ENCODE measurements at regions not wholly inside any gene's neighbourhood (a gene's known extent, or its start where the extent isn't known, plus 50 kb on each side); places are given as distances from the start of the nearest gene placed in this dataset.

DNA sequence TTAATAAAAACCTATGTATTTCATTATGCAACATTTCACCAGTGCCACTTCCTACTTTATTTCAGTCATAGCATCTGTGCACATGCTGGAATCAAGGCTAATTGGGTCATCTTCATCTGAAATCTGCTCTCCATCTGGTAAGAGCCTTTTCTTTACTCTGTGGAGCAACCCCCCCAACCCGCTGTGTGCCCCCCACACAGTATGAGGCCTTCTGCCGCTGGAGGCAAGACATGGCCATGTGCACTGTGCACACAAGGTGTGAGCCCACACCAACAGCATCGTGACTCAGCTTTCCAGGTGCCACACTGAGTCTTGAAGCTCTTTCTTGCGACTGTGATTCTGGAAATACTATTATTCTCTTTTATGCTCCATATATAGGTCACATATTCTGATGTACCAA is 471.0 kb downstream of the TBC1D4 start:
- Histone ChIP-seq H3K27ac (ENCODE audit: low read depth, low read length, severe bottlenecking) (no peak overlapping the region), H3K4me3 (ENCODE audit: extremely low read depth, insufficient read depth, low read length, poor library complexity, severe bottlenecking) (no peak overlapping the region), H3K4me1 (ENCODE audit: control insufficient read depth, insufficient read depth, low read length, poor library complexity, severe bottlenecking) (no peaks in the 10 kb centered on the region), H3K36me3 (ENCODE audit: control insufficient read depth, insufficient read depth, low read length) (no peaks in the 10 kb centered on the region), H3K9me3 (ENCODE audit: control insufficient read depth, low read length) (no peaks in the 10 kb centered on the region)
- WGBS, 2 experiments (ENCODE audit: insufficient coverage in 2 of 2): 88 to 100% methylated on average over 2 to 3 of the region's 4 CpGs

DNA sequence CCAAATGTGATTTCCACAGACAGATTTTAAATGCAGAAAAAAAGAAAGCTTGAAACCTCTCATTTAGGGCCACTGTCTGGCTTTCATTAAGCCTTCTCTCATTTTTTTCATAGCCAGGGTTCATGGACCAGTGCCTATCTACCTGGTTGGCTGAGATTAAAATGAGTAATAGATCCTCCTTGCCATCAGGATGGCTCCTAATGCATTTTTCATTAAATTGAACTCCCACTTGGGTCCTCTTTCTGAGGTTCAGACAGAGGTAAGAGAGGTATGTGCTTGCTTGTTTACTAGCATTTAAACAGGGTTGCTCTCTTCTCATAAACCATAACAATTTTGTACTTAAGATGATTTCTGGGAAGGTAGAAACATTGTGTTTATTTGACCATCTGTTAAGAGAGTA is 473.0 kb downstream of the TBC1D4 start:
- H3K36me3 ChIP-seq (ENCODE audit: control insufficient read depth, insufficient read depth, low read length): no peaks in the 10 kb centered on the region
- no peaks in the 10 kb centered on the region for H3K9me3 ChIP-seq (ENCODE audit: control insufficient read depth, low read length)
- no peak overlapping the region for H3K4me3 ChIP-seq (ENCODE audit: extremely low read depth, insufficient read depth, low read length, poor library complexity, severe bottlenecking)
- no peaks in the 10 kb centered on the region for H3K4me1 ChIP-seq (ENCODE audit: control insufficient read depth, insufficient read depth, low read length, poor library complexity, severe bottlenecking)
- no peak overlapping the region for H3K27ac ChIP-seq (ENCODE audit: low read depth, low read length, severe bottlenecking)

DNA sequence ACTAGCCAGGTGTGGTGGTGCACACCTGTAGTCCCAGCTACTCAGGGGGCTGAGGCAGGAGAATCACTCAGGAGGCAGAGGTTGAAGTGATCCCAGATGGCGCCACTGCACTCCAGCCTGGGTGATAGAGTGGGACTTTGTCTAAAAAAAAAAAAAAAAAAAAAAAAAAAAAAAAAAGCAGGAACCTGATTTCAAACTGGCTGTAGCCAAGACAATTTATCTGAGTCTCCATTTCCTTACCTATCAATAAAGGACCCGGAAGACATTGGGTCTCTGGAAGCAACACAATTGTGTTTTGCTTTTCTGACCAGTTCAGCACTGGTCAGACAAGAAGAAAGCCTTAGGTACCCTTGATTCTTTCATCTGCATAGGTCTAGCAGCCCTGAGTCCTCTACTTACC is 491.0 kb downstream of the TBC1D4 start:
- Histone ChIP-seq H3K4me3 (ENCODE audit: extremely low read depth, insufficient read depth, low read length, poor library complexity, severe bottlenecking) (no peak overlapping the region), H3K9me3 (ENCODE audit: control insufficient read depth, low read length) (no peaks in the 10 kb centered on the region), H3K27ac (ENCODE audit: low read depth, low read length, severe bottlenecking) (no peak overlapping the region), H3K4me1 (ENCODE audit: control insufficient read depth, insufficient read depth, low read length, poor library complexity, severe bottlenecking) (no peaks in the 10 kb centered on the region), H3K36me3 (ENCODE audit: control insufficient read depth, insufficient read depth, low read length) (no peaks in the 10 kb centered on the region)
- 100% methylated on average over 1 of the region's 2 CpGs; no CpG with 5 or more reads in 1 of the 2 experiments for WGBS, 2 experiments (ENCODE audit: insufficient coverage in 2 of 2)

DNA sequence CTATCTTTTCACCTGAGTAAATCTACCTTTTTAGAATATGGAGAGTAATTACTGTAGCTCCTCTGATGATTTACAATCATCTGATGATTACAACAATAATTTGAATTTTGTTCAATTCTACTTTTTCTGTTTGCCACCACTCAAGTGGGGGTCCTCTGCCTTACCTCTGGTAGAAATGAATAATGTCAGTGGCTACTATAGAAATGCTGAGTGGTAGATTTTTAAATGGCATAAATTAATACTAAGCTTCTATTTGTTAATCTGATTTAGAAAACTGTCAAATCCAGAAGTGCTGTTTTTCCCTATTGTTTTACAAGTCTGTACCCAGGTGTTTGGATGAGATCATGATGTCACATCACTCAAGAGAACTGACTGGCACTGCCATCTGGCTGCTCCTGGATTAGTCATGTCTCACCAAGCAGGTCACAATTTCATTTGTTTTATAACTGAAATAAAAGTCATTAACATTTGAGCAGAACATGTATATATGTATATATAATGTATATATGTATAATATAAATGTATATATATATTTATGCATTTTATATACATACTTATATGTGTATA is 494.8 kb downstream of the TBC1D4 start:
- Histone ChIP-seq H3K4me1 (ENCODE audit: control insufficient read depth, insufficient read depth, low read length, poor library complexity, severe bottlenecking) (no peaks in the 10 kb centered on the region), H3K9me3 (ENCODE audit: control insufficient read depth, low read length) (no peaks in the 10 kb centered on the region), H3K27ac (ENCODE audit: low read depth, low read length, severe bottlenecking) (no peak overlapping the region), H3K36me3 (ENCODE audit: control insufficient read depth, insufficient read depth, low read length) (no peaks in the 10 kb centered on the region), H3K4me3 (ENCODE audit: extremely low read depth, insufficient read depth, low read length, poor library complexity, severe bottlenecking) (no peak overlapping the region)

DNA sequence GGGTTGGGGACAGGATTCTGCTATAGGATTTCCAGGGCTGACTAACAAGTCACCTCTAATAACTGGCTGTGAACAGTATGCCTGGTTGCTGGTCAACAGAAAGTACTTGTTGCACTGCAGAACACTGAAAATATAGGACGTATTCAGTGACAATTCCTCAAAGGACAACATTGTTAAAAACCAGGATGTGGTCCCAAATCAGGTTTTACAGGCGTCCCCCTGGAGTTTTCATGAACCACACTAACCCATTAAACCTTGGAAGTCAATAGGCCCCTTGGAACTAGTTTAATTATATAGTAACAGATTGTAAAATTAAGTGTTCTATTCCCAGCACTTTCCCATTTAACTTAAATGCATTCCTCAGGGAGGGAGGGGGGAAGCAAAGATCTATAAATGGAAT is 495.4 kb downstream of the TBC1D4 start:
- Histone ChIP-seq H3K4me3 (ENCODE audit: extremely low read depth, insufficient read depth, low read length, poor library complexity, severe bottlenecking) (no peak overlapping the region), H3K27ac (ENCODE audit: low read depth, low read length, severe bottlenecking) (no peak overlapping the region), H3K36me3 (ENCODE audit: control insufficient read depth, insufficient read depth, low read length) (no peaks in the 10 kb centered on the region), H3K4me1 (ENCODE audit: control insufficient read depth, insufficient read depth, low read length, poor library complexity, severe bottlenecking) (no peaks in the 10 kb centered on the region), H3K9me3 (ENCODE audit: control insufficient read depth, low read length) (no peaks in the 10 kb centered on the region)
- 86 to 100% methylated on average over 1 of the region's 2 CpGs for WGBS, 2 experiments (ENCODE audit: insufficient coverage in 2 of 2)

DNA sequence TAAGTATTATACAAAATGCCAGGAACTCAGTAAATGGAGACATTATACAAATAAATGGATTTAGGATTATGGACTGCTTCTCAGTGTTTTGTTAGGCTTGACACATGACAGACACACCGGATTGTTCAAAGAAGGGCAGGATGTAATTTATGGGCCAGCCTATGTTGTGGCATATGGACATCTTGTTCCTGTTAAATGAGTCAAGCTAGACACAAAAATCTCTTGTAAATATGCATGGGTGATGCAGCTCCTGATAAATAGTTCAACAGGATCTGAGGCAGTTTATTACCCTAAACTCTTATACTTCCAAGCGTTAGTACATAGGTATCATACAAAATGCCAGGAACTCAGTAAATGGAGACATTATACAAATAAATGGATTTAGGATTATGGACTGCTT is 502.3 kb downstream of the TBC1D4 start:
- Histone ChIP-seq H3K9me3 (ENCODE audit: control insufficient read depth, low read length) (no peaks in the 10 kb centered on the region), H3K36me3 (ENCODE audit: control insufficient read depth, insufficient read depth, low read length) (no peaks in the 10 kb centered on the region), H3K27ac (ENCODE audit: low read depth, low read length, severe bottlenecking) (no peak overlapping the region), H3K4me3 (ENCODE audit: extremely low read depth, insufficient read depth, low read length, poor library complexity, severe bottlenecking) (no peak overlapping the region), H3K4me1 (ENCODE audit: control insufficient read depth, insufficient read depth, low read length, poor library complexity, severe bottlenecking) (no peaks in the 10 kb centered on the region)
- 88% methylated on average over 1 of the region's 2 CpGs; no CpG with 5 or more reads in 1 of the 2 experiments for WGBS, 2 experiments (ENCODE audit: insufficient coverage in 2 of 2)

DNA sequence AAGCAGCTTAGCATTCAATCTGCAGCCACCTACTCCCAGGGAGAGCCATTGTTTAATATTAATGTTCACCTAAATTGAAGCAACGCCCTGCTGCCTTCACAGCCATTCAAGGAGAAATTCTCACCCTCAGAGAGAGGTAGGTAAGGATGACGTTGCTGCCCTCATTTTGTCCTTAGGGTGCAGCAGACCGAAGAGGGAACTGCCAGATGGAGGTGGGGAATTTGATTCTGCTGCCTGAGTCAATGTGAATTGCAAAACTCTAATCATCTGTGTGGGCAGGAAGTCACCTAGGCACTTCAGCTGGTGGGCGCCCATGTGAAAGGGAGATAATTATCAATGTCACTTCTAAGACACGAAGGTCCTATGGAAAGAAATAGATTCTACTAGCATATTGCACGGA is 503.4 kb downstream of the TBC1D4 start:
- Histone ChIP-seq H3K27ac (ENCODE audit: low read depth, low read length, severe bottlenecking) (no peak overlapping the region), H3K9me3 (ENCODE audit: control insufficient read depth, low read length) (no peaks in the 10 kb centered on the region), H3K4me3 (ENCODE audit: extremely low read depth, insufficient read depth, low read length, poor library complexity, severe bottlenecking) (no peak overlapping the region), H3K4me1 (ENCODE audit: control insufficient read depth, insufficient read depth, low read length, poor library complexity, severe bottlenecking) (no peaks in the 10 kb centered on the region), H3K36me3 (ENCODE audit: control insufficient read depth, insufficient read depth, low read length) (no peaks in the 10 kb centered on the region)
- WGBS, 2 experiments (ENCODE audit: insufficient coverage in 2 of 2): 75 to 88% methylated on average over 3 to 5 of the region's 6 CpGs

DNA sequence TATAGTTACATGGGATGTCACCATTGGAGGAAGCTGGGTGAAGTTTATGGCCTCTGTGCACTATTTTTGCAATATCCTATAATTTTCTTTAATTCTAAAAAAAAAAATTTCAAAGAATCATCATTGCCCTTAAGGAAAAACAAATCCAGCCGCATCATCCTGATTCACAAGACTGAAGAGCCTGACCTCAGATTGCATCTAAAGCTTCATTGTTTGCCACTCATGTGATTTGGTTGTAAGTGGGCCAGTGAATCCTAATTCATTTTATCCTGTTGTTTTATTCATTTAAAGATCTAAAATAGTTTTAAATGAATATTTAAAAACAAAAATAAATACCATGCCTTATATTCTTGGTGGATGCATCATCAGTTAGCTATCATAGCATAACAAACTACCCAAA is 504.5 kb downstream of the TBC1D4 start:
- H3K27ac ChIP-seq (ENCODE audit: low read depth, low read length, severe bottlenecking): no peak overlapping the region
- no peaks in the 10 kb centered on the region for H3K4me1 ChIP-seq (ENCODE audit: control insufficient read depth, insufficient read depth, low read length, poor library complexity, severe bottlenecking)
- no peaks in the 10 kb centered on the region for H3K9me3 ChIP-seq (ENCODE audit: control insufficient read depth, low read length)
- H3K4me3 ChIP-seq (ENCODE audit: extremely low read depth, insufficient read depth, low read length, poor library complexity, severe bottlenecking): no peak overlapping the region
- H3K36me3 ChIP-seq (ENCODE audit: control insufficient read depth, insufficient read depth, low read length): no peaks in the 10 kb centered on the region
- no CpG with 5 or more reads among the region's 1 CpG for WGBS, 2 experiments (ENCODE audit: insufficient coverage in 2 of 2)

DNA sequence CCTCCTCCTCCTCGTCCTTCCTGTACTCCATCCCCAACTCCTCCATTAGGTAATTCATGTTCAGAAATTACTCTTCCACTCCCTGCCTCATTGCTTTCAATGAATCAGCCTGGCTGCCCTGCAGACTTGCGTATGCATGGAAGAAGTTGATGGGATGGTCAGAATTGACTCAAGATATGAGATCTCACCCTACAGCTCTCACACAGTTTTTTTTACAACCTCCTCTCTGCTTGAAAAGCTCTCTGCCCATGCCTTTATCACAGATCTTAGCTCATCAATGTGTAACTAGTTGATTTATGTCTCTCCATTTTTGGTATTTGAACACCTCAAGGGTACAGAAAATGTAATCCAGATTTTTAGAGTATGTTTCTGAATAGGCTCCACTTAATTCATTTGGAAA is 506.9 kb downstream of the TBC1D4 start:
- Histone ChIP-seq H3K27ac (ENCODE audit: low read depth, low read length, severe bottlenecking) (no peak overlapping the region), H3K36me3 (ENCODE audit: control insufficient read depth, insufficient read depth, low read length) (no peaks in the 10 kb centered on the region), H3K4me1 (ENCODE audit: control insufficient read depth, insufficient read depth, low read length, poor library complexity, severe bottlenecking) (no peaks in the 10 kb centered on the region), H3K4me3 (ENCODE audit: extremely low read depth, insufficient read depth, low read length, poor library complexity, severe bottlenecking) (no peak overlapping the region), H3K9me3 (ENCODE audit: control insufficient read depth, low read length) (no peaks in the 10 kb centered on the region)
- WGBS, 2 experiments (ENCODE audit: insufficient coverage in 2 of 2): no CpG with 5 or more reads among the region's 2 CpGs

DNA sequence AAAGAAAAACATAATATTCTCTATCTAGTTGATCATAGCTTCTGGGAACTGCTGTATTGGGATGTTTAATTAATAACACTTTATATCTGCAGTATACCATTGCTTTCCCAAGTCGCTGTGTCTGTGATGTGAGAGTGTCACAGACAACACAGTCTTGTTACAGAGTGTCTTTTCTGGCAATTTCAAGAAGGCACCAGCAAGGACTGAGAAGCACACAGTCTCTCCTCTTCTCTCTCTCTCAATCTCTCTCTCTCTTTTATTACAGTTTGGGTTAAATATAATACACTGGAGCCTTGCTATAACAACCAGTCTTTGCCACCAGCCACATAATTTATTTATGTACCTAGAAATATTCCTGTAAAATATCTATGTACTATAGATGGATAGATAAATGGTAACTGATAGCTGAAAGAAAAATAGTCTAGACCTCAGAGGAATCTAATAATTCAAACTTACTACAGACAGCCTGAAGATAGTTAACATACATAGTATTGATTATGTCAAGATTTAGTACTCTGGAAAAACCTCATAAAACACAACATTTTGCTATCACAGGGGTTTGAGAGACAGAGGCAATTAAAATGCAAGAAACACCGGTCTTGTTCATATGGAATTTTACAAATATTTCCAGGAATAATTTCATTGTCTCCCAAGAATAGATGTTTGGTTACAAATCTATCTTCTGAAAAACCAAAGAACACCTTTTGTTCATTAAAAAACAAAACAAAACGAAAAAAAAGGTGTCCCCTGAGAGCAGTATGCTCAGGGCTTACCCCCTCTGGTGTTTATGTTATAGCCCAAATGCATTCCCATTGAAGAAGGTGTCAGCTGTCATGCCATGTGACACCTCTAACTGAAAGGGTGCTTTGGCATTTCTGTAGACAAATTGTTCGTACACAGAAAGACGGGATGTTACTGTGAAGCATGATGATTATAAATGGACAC is 507.8 kb downstream of the TBC1D4 start:
- Histone ChIP-seq H3K9me3 (ENCODE audit: control insufficient read depth, low read length) (no peaks in the 10 kb centered on the region), H3K4me1 (ENCODE audit: control insufficient read depth, insufficient read depth, low read length, poor library complexity, severe bottlenecking) (no peaks in the 10 kb centered on the region), H3K4me3 (ENCODE audit: extremely low read depth, insufficient read depth, low read length, poor library complexity, severe bottlenecking) (no peak overlapping the region), H3K36me3 (ENCODE audit: control insufficient read depth, insufficient read depth, low read length) (no peaks in the 10 kb centered on the region), H3K27ac (ENCODE audit: low read depth, low read length, severe bottlenecking) (no peak overlapping the region)
- 33 to 50% methylated on average over 1 of the region's 5 CpGs for WGBS, 2 experiments (ENCODE audit: insufficient coverage in 2 of 2)

DNA sequence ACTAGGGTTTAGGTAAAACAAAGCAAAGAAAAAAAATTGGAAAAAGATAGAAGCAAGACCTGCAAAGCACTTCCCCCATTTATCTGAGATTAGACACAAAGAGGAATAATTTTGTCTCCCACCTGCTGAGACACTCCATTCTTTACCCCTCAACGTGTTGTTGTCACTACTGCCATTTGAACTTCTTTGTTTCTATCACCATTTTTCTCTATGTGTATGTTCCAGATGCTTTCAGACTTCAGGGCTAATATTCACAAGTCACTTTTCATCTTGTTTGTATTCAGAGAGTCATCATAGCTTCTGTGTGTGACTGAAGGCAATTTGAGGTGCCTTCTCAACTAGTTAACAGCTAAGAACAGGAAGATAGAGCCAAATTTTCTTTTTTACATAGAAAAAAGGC is 512.5 kb downstream of the TBC1D4 start:
- WGBS, 2 experiments (ENCODE audit: insufficient coverage in 2 of 2): 40% methylated on average over 1 of the region's 1 CpG; no CpG with 5 or more reads in 1 of the 2 experiments
- Histone ChIP-seq H3K9me3 (ENCODE audit: control insufficient read depth, low read length) (no peaks in the 10 kb centered on the region), H3K4me3 (ENCODE audit: extremely low read depth, insufficient read depth, low read length, poor library complexity, severe bottlenecking) (no peak overlapping the region), H3K36me3 (ENCODE audit: control insufficient read depth, insufficient read depth, low read length) (no peaks in the 10 kb centered on the region), H3K27ac (ENCODE audit: low read depth, low read length, severe bottlenecking) (no peak overlapping the region), H3K4me1 (ENCODE audit: control insufficient read depth, insufficient read depth, low read length, poor library complexity, severe bottlenecking) (no peaks in the 10 kb centered on the region)

Data from mesodermal cell (in vitro differentiated cells).